HL-60 (cell line): ENCODE measurements at regions not wholly inside any gene's neighbourhood (a gene's known extent, or its start where the extent isn't known, plus 50 kb on each side); places are given as distances from the start of the nearest gene placed in this dataset.

ENCODE experiments used
- CTCF ChIP-seq: IDR thresholded peaks from one replicate; pipeline ENCODE4 v1.5.1; 2011; ENCODE audit warnings: low read length, control low read depth, inconsistent platforms; ENCODE audit not compliant: insufficient read depth
- POLR2AphosphoS5 ChIP-seq: IDR thresholded peaks from 2 replicates; pipeline ENCODE4 v1.6.1; 2012; ENCODE audit warnings: low read depth
- SPI1 ChIP-seq: IDR thresholded peaks from 2 replicates; pipeline ENCODE4 v1.6.1; 2012; ENCODE audit warnings: low read depth, mild to moderate bottlenecking, borderline replicate concordance

GRCh38 chr3:174633342-174633741 lies 225.8 kb upstream of the NAALADL2 start:
- no peak for TF ChIP-seq POLR2AphosphoS5
- no peak for TF ChIP-seq CTCF
- no peak for TF ChIP-seq SPI1
